Esophagus squamous epithelium (tissue), 5 donors: ENCODE measurements at regions not wholly inside any gene's neighbourhood (a gene's known extent, or its start where the extent isn't known, plus 50 kb on each side); places are given as distances from the start of the nearest gene placed in this dataset.

Experiments used
- DNase-seq: peaks from one replicate; lab custom pipeline; 2025; lab: John Stamatoyannopoulos, UW
- H3K27ac ChIP-seq, 4 donors: fragments of 200-600 bp; sonication (generic); one replicate each; pipeline ENCODE4 v1.5.1; 2016 to 2019; ENCODE audit warnings: mild to moderate bottlenecking in 1 of 4
- H3K27me3 ChIP-seq, 4 donors: fragments of 200-600 bp; sonication (generic); 1 replicate in 3 of 4; 2 replicates in 1 of 4; pipeline versions ENCODE4 v1.5.1 to v1.6.0; 2017 to 2021; ENCODE audit warnings: antibody characterized with exemption in 1 of 4
- H3K36me3 ChIP-seq, 3 donors: fragments of 200-600 bp; sonication (generic); one replicate each; pipeline ENCODE4 v1.5.1; 2016 to 2019
- H3K4me1 ChIP-seq, 3 donors: fragments of 200-600 bp; sonication (generic); one replicate each; pipeline ENCODE4 v1.5.1; 2017 to 2019
- H3K4me3 ChIP-seq, 4 donors: fragments of 200-600 bp; sonication (generic); 1 replicate in 3 of 4; 2 replicates in 1 of 4; pipeline ENCODE4 v1.5.1; 2016 to 2019; ENCODE audit warnings: mild to moderate bottlenecking in 2 of 4, moderate library complexity in 1 of 4
- H3K9me3 ChIP-seq, 3 donors: fragments of 200-600 bp; sonication (generic); one replicate each; pipeline ENCODE4 v1.5.1; 2016 to 2019
- POLR2A ChIP-seq, 4 donors: fragments of 450-650 bp; IDR thresholded peaks; one replicate each; pipeline ENCODE4 v1.6.1; 2017; ENCODE audit warnings: antibody characterized with exemption in 4 of 4, mild to moderate bottlenecking in 4 of 4, moderate library complexity in 3 of 4
- WGBS, 2 donors: methylation state at CpG; one replicate each; pipeline ENCODE4 v1.1.5; 2018; 5-methylcytosine and 5-hydroxymethylcytosine counted together
- intact Hi-C: fragments of 100-400 bp; cut with DNase I; formaldehyde crosslinking; loops from one replicate; pipeline ENCODE4 v1.15.0; 2022
- TF ChIP-seq, protein P1 (sequence below), 6 experiments: fragments of 450-650 bp in 4 of 6; fragments of 200-600 bp in 2 of 6; sonication (generic) in 2 of 6; IDR thresholded peaks; one replicate each; pipeline ENCODE4 v1.5.1; 2016 to 2019; ENCODE audit warnings: antibody characterized with exemption in 6 of 6, mild to moderate bottlenecking in 4 of 6, moderate library complexity in 4 of 6
- donor health status: DM: yes; HTN: yes; CAD: no.

DNA sequence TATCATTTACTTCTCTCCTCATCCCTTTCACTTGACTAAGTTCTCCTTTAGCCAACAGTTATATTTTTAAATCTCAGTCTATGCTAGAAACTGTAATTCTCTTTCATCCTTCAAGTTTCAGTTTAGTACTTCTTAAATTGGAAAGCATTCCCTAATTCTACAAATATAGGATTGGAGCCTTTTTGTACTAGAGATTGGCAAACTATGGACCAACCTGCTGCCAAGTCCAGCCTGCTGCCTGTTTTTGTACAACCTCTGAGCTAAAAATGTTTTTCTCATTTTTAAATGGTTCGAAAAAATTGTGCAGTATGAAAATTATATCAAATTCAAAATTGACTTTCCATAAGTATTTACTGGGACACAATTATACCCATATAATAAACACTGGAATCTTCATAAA, 1381.5 kb upstream of the SPRY2 start:
- no peak overlapping the region for H3K27ac ChIP-seq
- TF ChIP-seq, protein P1, sequence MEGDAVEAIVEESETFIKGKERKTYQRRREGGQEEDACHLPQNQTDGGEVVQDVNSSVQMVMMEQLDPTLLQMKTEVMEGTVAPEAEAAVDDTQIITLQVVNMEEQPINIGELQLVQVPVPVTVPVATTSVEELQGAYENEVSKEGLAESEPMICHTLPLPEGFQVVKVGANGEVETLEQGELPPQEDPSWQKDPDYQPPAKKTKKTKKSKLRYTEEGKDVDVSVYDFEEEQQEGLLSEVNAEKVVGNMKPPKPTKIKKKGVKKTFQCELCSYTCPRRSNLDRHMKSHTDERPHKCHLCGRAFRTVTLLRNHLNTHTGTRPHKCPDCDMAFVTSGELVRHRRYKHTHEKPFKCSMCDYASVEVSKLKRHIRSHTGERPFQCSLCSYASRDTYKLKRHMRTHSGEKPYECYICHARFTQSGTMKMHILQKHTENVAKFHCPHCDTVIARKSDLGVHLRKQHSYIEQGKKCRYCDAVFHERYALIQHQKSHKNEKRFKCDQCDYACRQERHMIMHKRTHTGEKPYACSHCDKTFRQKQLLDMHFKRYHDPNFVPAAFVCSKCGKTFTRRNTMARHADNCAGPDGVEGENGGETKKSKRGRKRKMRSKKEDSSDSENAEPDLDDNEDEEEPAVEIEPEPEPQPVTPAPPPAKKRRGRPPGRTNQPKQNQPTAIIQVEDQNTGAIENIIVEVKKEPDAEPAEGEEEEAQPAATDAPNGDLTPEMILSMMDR (IDR thresholded peaks at IDR 0.05): no peak
- TF ChIP-seq POLR2A (IDR thresholded peaks at IDR 0.05): no peak
- no peaks in the 10 kb centered on the region for H3K36me3 ChIP-seq
- WGBS, 2 donors: 67 to 77% methylated on average over 1 of the region's 1 CpG
- peaks cover 0 to 12% (median 0%) of the 10 kb centered on the region in 3 donors for H3K4me1 ChIP-seq
- intact Hi-C loops: no loop called here
- no peaks in the 10 kb centered on the region for H3K27me3 ChIP-seq
- H3K9me3 ChIP-seq: no peaks in the 10 kb centered on the region
- H3K4me3 ChIP-seq: no peak overlapping the region
- no peak for DNase-seq

DNA sequence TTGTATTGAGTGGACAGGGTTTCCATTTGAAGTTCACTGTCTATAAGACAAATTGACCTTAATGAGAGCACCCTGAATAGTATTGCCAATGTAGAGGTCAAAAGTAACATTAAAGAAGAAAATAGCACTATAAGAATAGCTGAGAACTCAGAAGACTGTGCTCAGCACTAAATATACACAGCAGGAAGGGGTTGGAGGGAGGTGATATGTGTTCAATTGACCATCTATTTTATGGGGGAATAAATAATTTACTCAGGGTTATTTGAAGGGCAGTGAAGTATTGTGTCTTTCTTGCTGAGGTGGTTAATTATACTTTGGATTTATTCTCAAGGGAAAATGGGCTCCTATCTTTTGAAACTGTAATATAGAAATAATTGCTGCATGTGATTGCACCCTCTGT, 1380.5 kb upstream of the SPRY2 start:
- H3K27ac ChIP-seq: no peak overlapping the region
- intact Hi-C loops: no loop called here
- H3K4me3 ChIP-seq: no peak overlapping the region
- H3K27me3 ChIP-seq: no peaks in the 10 kb centered on the region
- H3K4me1 ChIP-seq: peaks cover 0 to 7% (median 0%) of the 10 kb centered on the region in 3 donors
- no peak for TF ChIP-seq POLR2A (IDR thresholded peaks at IDR 0.05)
- TF ChIP-seq, protein P1 (IDR thresholded peaks at IDR 0.05): no peak
- no peaks in the 10 kb centered on the region for H3K9me3 ChIP-seq
- no peaks in the 10 kb centered on the region for H3K36me3 ChIP-seq
- no peak for DNase-seq

DNA sequence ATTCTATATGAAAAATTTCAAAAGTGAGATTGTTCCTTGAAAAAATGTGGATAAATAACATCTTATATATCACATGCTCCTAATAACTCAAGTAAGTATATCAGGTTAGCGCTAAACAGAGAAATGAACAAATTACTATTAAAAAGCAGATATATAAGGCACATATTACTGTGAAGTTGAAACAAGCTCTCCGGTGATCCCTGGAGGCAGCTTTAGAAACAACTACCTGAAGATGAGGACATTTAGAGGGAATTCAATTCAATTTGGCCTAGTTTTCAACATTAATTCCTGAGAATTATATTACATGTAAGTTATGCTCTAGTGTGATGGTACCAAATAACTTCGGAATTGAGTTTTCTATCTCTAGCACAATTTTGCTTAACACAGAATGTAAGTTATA, 1373.6 kb upstream of the SPRY2 start:
- intact Hi-C loops: no loop called here
- Histone ChIP-seq H3K9me3 (no peaks in the 10 kb centered on the region), H3K27me3 (no peaks in the 10 kb centered on the region), H3K36me3 (no peaks in the 10 kb centered on the region), H3K4me1 (no peaks in the 10 kb centered on the region), H3K27ac (no peak overlapping the region), H3K4me3 (no peak overlapping the region)
- DNase-seq: no peak
- TF ChIP-seq, protein P1 (IDR thresholded peaks at IDR 0.05): no peak
- TF ChIP-seq POLR2A (IDR thresholded peaks at IDR 0.05): no peak
- WGBS, 2 donors: 81% methylated on average over 3 of the region's 3 CpGs

DNA sequence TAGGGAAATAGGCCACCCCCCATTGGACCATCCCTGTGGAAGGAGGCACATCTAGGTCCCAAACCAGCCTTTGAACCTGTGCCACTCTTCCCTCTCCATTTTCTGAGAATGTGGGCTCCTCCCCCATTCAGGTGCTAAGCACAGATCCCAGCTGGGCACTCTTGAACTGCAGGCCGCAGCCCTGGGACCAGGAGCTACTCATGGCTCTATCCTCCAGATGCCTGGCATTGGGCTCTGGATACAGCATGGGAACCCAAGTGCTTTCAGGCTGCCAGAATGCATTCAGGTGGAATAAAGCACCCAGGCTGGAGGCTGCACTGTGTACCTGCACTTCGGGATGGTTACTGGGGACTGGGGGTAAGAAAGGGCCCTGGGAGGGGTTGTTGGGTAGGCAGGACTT, 1372.3 kb upstream of the SPRY2 start:
- WGBS, 2 donors: 100% methylated on average over 1 of the region's 2 CpGs
- TF ChIP-seq POLR2A (IDR thresholded peaks at IDR 0.05): no peak
- TF ChIP-seq, protein P1 (IDR thresholded peaks at IDR 0.05): no peak
- H3K27ac ChIP-seq: no peak overlapping the region
- DNase-seq: no peak
- H3K4me1 ChIP-seq: no peaks in the 10 kb centered on the region
- H3K36me3 ChIP-seq: no peaks in the 10 kb centered on the region
- no peaks in the 10 kb centered on the region for H3K27me3 ChIP-seq
- intact Hi-C loops: no loop called here
- no peaks in the 10 kb centered on the region for H3K9me3 ChIP-seq
- H3K4me3 ChIP-seq: no peak overlapping the region

DNA sequence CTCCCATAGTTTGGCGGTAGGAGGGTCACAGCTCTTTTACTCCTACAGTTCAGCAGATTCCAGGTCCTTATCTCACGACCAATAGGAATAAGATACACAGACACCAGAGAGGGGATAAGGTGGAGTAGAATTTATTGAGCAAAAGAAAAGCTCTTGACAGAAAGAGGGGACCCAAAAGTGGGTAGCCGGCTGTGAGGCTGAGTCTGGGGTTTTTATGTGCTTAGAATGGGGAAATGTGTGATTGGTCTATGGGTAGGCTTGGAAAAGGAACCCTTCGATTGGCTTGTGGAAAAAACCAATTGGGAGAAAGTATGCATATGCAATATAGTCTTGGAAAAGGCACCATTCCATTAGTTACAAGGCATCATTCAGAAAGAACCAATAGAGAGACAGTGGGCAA, 1356.9 kb upstream of the SPRY2 start:
- DNase-seq: no peak
- H3K36me3 ChIP-seq: no peaks in the 10 kb centered on the region
- TF ChIP-seq, protein P1 (IDR thresholded peaks at IDR 0.05): no peak
- TF ChIP-seq POLR2A (IDR thresholded peaks at IDR 0.05): no peak
- H3K4me1 ChIP-seq: no peaks in the 10 kb centered on the region
- H3K4me3 ChIP-seq: no peak overlapping the region
- WGBS, 2 donors: 71 to 72% methylated on average over 4 of the region's 4 CpGs
- H3K27me3 ChIP-seq: no peaks in the 10 kb centered on the region
- no peaks in the 10 kb centered on the region for H3K9me3 ChIP-seq
- no peak overlapping the region for H3K27ac ChIP-seq
- intact Hi-C loops: no loop called here
